ENCODE measurements at regions not wholly inside any gene's neighbourhood (a gene's known extent, or its start where the extent isn't known, plus 50 kb on each side); places are given as distances from the start of the nearest gene placed in this dataset.

DNA sequence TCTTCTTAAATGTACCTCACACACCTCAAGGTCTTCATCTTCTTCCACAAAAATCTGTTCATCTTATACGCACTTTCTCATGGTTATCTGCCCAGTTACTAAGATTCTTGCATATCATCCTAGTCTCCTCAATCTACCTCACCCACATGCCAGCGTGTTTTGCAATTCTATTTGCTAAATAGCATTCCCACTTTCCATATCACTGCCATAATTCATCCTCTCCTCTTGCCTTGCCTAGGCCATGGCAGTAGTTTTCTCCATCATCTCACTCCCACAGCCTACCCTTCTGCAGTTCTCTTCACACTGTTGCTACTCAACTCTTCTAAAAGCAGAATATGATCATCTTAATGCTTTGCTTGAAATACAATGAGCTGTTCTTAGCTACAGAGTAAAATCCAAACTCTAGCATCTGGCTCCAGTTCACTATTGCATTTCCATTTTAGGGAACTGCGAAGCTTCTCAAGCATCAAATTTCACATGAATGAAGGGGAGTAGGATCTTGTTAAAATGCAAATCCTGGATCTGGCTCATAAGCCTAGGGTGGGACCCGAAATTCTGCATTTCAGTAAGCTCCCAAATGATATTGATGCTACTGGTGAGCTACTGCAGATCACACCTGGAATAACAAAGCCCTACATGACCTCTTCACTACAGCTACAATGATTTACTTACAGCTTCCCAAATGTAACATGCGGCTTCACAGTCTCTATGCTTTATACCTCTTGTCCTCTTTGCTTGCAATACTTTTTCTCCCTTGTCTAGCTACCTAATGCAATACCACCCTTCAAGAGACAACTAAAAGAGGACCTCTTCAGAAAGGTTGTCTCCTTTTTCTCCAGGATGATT lies 293.9 kb downstream of the SATB2 start:
- TF ChIP-seq, protein P1, sequence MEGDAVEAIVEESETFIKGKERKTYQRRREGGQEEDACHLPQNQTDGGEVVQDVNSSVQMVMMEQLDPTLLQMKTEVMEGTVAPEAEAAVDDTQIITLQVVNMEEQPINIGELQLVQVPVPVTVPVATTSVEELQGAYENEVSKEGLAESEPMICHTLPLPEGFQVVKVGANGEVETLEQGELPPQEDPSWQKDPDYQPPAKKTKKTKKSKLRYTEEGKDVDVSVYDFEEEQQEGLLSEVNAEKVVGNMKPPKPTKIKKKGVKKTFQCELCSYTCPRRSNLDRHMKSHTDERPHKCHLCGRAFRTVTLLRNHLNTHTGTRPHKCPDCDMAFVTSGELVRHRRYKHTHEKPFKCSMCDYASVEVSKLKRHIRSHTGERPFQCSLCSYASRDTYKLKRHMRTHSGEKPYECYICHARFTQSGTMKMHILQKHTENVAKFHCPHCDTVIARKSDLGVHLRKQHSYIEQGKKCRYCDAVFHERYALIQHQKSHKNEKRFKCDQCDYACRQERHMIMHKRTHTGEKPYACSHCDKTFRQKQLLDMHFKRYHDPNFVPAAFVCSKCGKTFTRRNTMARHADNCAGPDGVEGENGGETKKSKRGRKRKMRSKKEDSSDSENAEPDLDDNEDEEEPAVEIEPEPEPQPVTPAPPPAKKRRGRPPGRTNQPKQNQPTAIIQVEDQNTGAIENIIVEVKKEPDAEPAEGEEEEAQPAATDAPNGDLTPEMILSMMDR (IDR thresholded peaks at IDR 0.05; ENCODE audit: low read depth, low read length): no peak
- TF ChIP-seq EZH2phosphoT487 (IDR thresholded peaks at IDR 0.05; ENCODE audit: low read depth): no peak

Measured in OCI-LY3 (cell line).